ENCODE measurements at regions not wholly inside any gene's neighbourhood (a gene's known extent, or its start where the extent isn't known, plus 50 kb on each side); places are given as distances from the start of the nearest gene placed in this dataset.

- no peak overlapping the region for H3K4me3 Mint-ChIP-seq
- no peaks in the 10 kb centered on the region for H3K9me3 Mint-ChIP-seq
- DNase-seq: no peak
- intact Hi-C loops (cut with micrococcal nuclease): no loop called here
- H3K27ac Mint-ChIP-seq: no peak overlapping the region
- peaks cover 2% of the 10 kb centered on the region for H3K27me3 Mint-ChIP-seq
- no peaks in the 10 kb centered on the region for H3K36me3 Mint-ChIP-seq (ENCODE audit: low read depth)
- H3K4me1 Mint-ChIP-seq: no peaks in the 10 kb centered on the region
These were observed 115.2 kb upstream of the AGBL1 start for GRCh38 chr15:85964471-85964870.

GRCh38 chr15:85967553-85967952 lies 112.1 kb upstream of the AGBL1 start:
- intact Hi-C loops (cut with micrococcal nuclease): no loop called here
- H3K36me3 Mint-ChIP-seq (ENCODE audit: low read depth): no peaks in the 10 kb centered on the region
- no peak overlapping the region for H3K4me3 Mint-ChIP-seq
- H3K27ac Mint-ChIP-seq: no peak overlapping the region
- no peaks in the 10 kb centered on the region for H3K4me1 Mint-ChIP-seq
- no peaks in the 10 kb centered on the region for H3K9me3 Mint-ChIP-seq
- H3K27me3 Mint-ChIP-seq: peaks cover 2% of the 10 kb centered on the region
- no peak for DNase-seq

GRCh38 chr15:85972805-85973540 lies 106.7 kb upstream of the AGBL1 start:
- Mint-ChIP-seq H3K27me3 (no peaks in the 10 kb centered on the region), H3K27ac (no peak overlapping the region), H3K4me3 (no peak overlapping the region), H3K4me1 (no peaks in the 10 kb centered on the region), H3K36me3 (ENCODE audit: low read depth) (no peaks in the 10 kb centered on the region), H3K9me3 (peaks cover 6% of the 10 kb centered on the region)
- no peak for DNase-seq
- intact Hi-C loops (cut with micrococcal nuclease): no loop called here

- DNase-seq: no peak
- Mint-ChIP-seq H3K9me3 (peaks cover 6% of the 10 kb centered on the region), H3K27me3 (no peaks in the 10 kb centered on the region), H3K4me1 (no peaks in the 10 kb centered on the region), H3K36me3 (ENCODE audit: low read depth) (no peaks in the 10 kb centered on the region), H3K4me3 (no peak overlapping the region), H3K27ac (no peak overlapping the region)
- intact Hi-C loops (cut with micrococcal nuclease): no loop called here
These were observed 105.9 kb upstream of the AGBL1 start for GRCh38 chr15:85973584-85974347.

GRCh38 chr15:85974348-85974705 lies 105.3 kb upstream of the AGBL1 start:
- peaks cover 6% of the 10 kb centered on the region for H3K9me3 Mint-ChIP-seq
- no peak overlapping the region for H3K27ac Mint-ChIP-seq
- no peaks in the 10 kb centered on the region for H3K36me3 Mint-ChIP-seq (ENCODE audit: low read depth)
- no peak for DNase-seq
- H3K4me1 Mint-ChIP-seq: no peaks in the 10 kb centered on the region
- no peaks in the 10 kb centered on the region for H3K27me3 Mint-ChIP-seq
- intact Hi-C loops (cut with micrococcal nuclease): no loop called here
- H3K4me3 Mint-ChIP-seq: no peak overlapping the region

GRCh38 chr15:85974742-85975141 lies 104.9 kb upstream of the AGBL1 start:
- intact Hi-C loops (cut with micrococcal nuclease): no loop called here
- no peaks in the 10 kb centered on the region for H3K27me3 Mint-ChIP-seq
- H3K9me3 Mint-ChIP-seq: peaks cover 9% of the 10 kb centered on the region
- H3K4me1 Mint-ChIP-seq: no peaks in the 10 kb centered on the region
- DNase-seq: no peak
- H3K36me3 Mint-ChIP-seq (ENCODE audit: low read depth): no peaks in the 10 kb centered on the region
- H3K27ac Mint-ChIP-seq: no peak overlapping the region
- no peak overlapping the region for H3K4me3 Mint-ChIP-seq

- intact Hi-C loops (cut with micrococcal nuclease): no loop called here
- Mint-ChIP-seq H3K36me3 (ENCODE audit: low read depth) (no peaks in the 10 kb centered on the region), H3K27ac (no peak overlapping the region), H3K4me3 (no peak overlapping the region), H3K4me1 (no peaks in the 10 kb centered on the region), H3K9me3 (peaks cover 11% of the 10 kb centered on the region), H3K27me3 (no peaks in the 10 kb centered on the region)
- DNase-seq: no peak
These were observed 103.6 kb upstream of the AGBL1 start for GRCh38 chr15:85976102-85976501.

- DNase-seq: no peak
- Mint-ChIP-seq H3K27me3 (no peaks in the 10 kb centered on the region), H3K9me3 (peaks cover 11% of the 10 kb centered on the region), H3K36me3 (ENCODE audit: low read depth) (no peaks in the 10 kb centered on the region), H3K4me3 (no peak overlapping the region), H3K27ac (no peak overlapping the region), H3K4me1 (no peaks in the 10 kb centered on the region)
- intact Hi-C loops (cut with micrococcal nuclease): no loop called here
These were observed 102.7 kb upstream of the AGBL1 start for GRCh38 chr15:85976986-85977385.

- no peak overlapping the region for H3K27ac Mint-ChIP-seq
- intact Hi-C loops (cut with micrococcal nuclease): no loop called here
- no peaks in the 10 kb centered on the region for H3K27me3 Mint-ChIP-seq
- no peaks in the 10 kb centered on the region for H3K36me3 Mint-ChIP-seq (ENCODE audit: low read depth)
- no peak overlapping the region for H3K4me3 Mint-ChIP-seq
- no peak for DNase-seq
- H3K9me3 Mint-ChIP-seq: peaks cover 11% of the 10 kb centered on the region
- no peaks in the 10 kb centered on the region for H3K4me1 Mint-ChIP-seq
These were observed 102.1 kb upstream of the AGBL1 start for GRCh38 chr15:85977586-85977985.

- Mint-ChIP-seq H3K4me1 (no peaks in the 10 kb centered on the region), H3K9me3 (peaks cover 11% of the 10 kb centered on the region), H3K27ac (no peak overlapping the region), H3K36me3 (ENCODE audit: low read depth) (no peaks in the 10 kb centered on the region), H3K4me3 (no peak overlapping the region), H3K27me3 (no peaks in the 10 kb centered on the region)
- DNase-seq: no peak
- intact Hi-C loops (cut with micrococcal nuclease): no loop called here
These were observed 99.7 kb upstream of the AGBL1 start for GRCh38 chr15:85979929-85980328.

GRCh38 chr15:85980946-85981345 lies 98.7 kb upstream of the AGBL1 start:
- Mint-ChIP-seq H3K27ac (no peak overlapping the region), H3K4me3 (no peak overlapping the region), H3K4me1 (no peaks in the 10 kb centered on the region), H3K9me3 (peaks cover 9% of the 10 kb centered on the region), H3K27me3 (no peaks in the 10 kb centered on the region), H3K36me3 (ENCODE audit: low read depth) (no peaks in the 10 kb centered on the region)
- DNase-seq: no peak
- intact Hi-C loops (cut with micrococcal nuclease): no loop called here

- H3K4me1 Mint-ChIP-seq: no peaks in the 10 kb centered on the region
- peaks cover 5% of the 10 kb centered on the region for H3K9me3 Mint-ChIP-seq
- DNase-seq: no peak
- H3K27ac Mint-ChIP-seq: no peak overlapping the region
- intact Hi-C loops (cut with micrococcal nuclease): no loop called here
- no peaks in the 10 kb centered on the region for H3K36me3 Mint-ChIP-seq (ENCODE audit: low read depth)
- H3K4me3 Mint-ChIP-seq: no peak overlapping the region
- H3K27me3 Mint-ChIP-seq: peaks cover 1% of the 10 kb centered on the region
These were observed 95.4 kb upstream of the AGBL1 start for GRCh38 chr15:85984241-85984640.

GRCh38 chr15:85986116-85986515 lies 93.6 kb upstream of the AGBL1 start:
- Mint-ChIP-seq H3K27me3 (peaks cover 1% of the 10 kb centered on the region), H3K27ac (no peak overlapping the region), H3K36me3 (ENCODE audit: low read depth) (no peaks in the 10 kb centered on the region), H3K9me3 (no peaks in the 10 kb centered on the region), H3K4me1 (no peaks in the 10 kb centered on the region), H3K4me3 (no peak overlapping the region)
- no peak for DNase-seq
- intact Hi-C loops (cut with micrococcal nuclease): no loop called here

GRCh38 chr15:85986741-85987140 lies 92.9 kb upstream of the AGBL1 start:
- no peak overlapping the region for H3K27ac Mint-ChIP-seq
- intact Hi-C loops (cut with micrococcal nuclease): no loop called here
- no peak overlapping the region for H3K4me3 Mint-ChIP-seq
- H3K27me3 Mint-ChIP-seq: peaks cover 1% of the 10 kb centered on the region
- H3K4me1 Mint-ChIP-seq: no peaks in the 10 kb centered on the region
- H3K36me3 Mint-ChIP-seq (ENCODE audit: low read depth): no peaks in the 10 kb centered on the region
- no peaks in the 10 kb centered on the region for H3K9me3 Mint-ChIP-seq
- DNase-seq: no peak

- Mint-ChIP-seq H3K27ac (no peak overlapping the region), H3K4me1 (no peaks in the 10 kb centered on the region), H3K9me3 (no peaks in the 10 kb centered on the region), H3K36me3 (ENCODE audit: low read depth) (no peaks in the 10 kb centered on the region), H3K27me3 (peaks cover 3% of the 10 kb centered on the region), H3K4me3 (no peak overlapping the region)
- intact Hi-C loops (cut with micrococcal nuclease): no loop called here
- DNase-seq: no peak
These were observed 90.9 kb upstream of the AGBL1 start for GRCh38 chr15:85988741-85989140.
